ENCODE measurements at regions not wholly inside any gene's neighbourhood (a gene's known extent, or its start where the extent isn't known, plus 50 kb on each side); places are given as distances from the start of the nearest gene placed in this dataset.

GRCh38 chr5:158465086-158465972, 606.4 kb upstream of the CLINT1 start:
- Histone ChIP-seq H4K20me1 (ENCODE audit: control insufficient read depth, insufficient read depth) (no peaks in the 10 kb centered on the region), H3K9me3 (replicated peaks; ENCODE audit: control insufficient read depth, insufficient read depth, low read length) (no peaks in the 10 kb centered on the region), H3K4me2 (ENCODE audit: control insufficient read depth, insufficient read depth) (no peak overlapping the region), H3K36me3 (ENCODE audit: control insufficient read depth in 2 of 2, insufficient read depth in 2 of 2, low read length in 1 of 2) (no peaks in the 10 kb centered on the region), H3K79me2 (ENCODE audit: control insufficient read depth, insufficient read depth, low read length) (no peaks in the 10 kb centered on the region), H3K9ac (ENCODE audit: control insufficient read depth, insufficient read depth, low read length) (no peak overlapping the region), H3K4me3 (no peak overlapping the region), H3K27ac (ENCODE audit: control insufficient read depth, insufficient read depth) (no peak overlapping the region), H3K4me1 (ENCODE audit: control insufficient read depth, insufficient read depth, low read length) (no peaks in the 10 kb centered on the region), H2AFZ (ENCODE audit: control insufficient read depth, low read depth, low read length) (no peak overlapping the region), H3K27me3 (replicated peaks in 1 of 2; ENCODE audit: control insufficient read depth in 2 of 2, insufficient read depth in 2 of 2, low read length in 1 of 2) (no peaks in the 10 kb centered on the region)
- POLR2A ChIA-PET: no interaction called here
- SMC1A ChIA-PET (ENCODE audit: uncharacterized antibody, unreplicated experiment): interaction anchor here (1.1 kb wide), 2 partner anchors 13 to 137 kb away, joined by 3 read pairs; no protein-coding TSS in a partner anchor
- WGBS (ENCODE audit: insufficient coverage, insufficient replicate concordance, low lambda C conversion rate, missing lambda C conversion rate): 70% methylated on average over 6 of the region's 6 CpGs
- TF ChIP-seq ZNF687 (IDR thresholded peaks at IDR 0.05): no peak
- no peak for TF ChIP-seq HDAC6 (IDR thresholded peaks at IDR 0.05; ENCODE audit: unreplicated experiment)
- no peak for TF ChIP-seq CBX3 (IDR thresholded peaks at IDR 0.05; ENCODE audit: borderline replicate concordance, low read depth)
- no peak for TF ChIP-seq MTA3 (IDR thresholded peaks at IDR 0.05; ENCODE audit: borderline replicate concordance, low read length)
- no peak for TF ChIP-seq SIN3A (IDR thresholded peaks at IDR 0.05; ENCODE audit: low read depth, low read length)
- no peak for TF ChIP-seq JUND (IDR thresholded peaks at IDR 0.05; ENCODE audit: low read depth, low read length)
- no peak for TF ChIP-seq NFIC (IDR thresholded peaks at IDR 0.05; ENCODE audit: low read depth, low read length)
- no peak for TF ChIP-seq SP1 (IDR thresholded peaks at IDR 0.05; ENCODE audit: low read depth, low read length)
- no peak for TF ChIP-seq CHD4 (IDR thresholded peaks at IDR 0.05)
- TF ChIP-seq, protein P1, sequence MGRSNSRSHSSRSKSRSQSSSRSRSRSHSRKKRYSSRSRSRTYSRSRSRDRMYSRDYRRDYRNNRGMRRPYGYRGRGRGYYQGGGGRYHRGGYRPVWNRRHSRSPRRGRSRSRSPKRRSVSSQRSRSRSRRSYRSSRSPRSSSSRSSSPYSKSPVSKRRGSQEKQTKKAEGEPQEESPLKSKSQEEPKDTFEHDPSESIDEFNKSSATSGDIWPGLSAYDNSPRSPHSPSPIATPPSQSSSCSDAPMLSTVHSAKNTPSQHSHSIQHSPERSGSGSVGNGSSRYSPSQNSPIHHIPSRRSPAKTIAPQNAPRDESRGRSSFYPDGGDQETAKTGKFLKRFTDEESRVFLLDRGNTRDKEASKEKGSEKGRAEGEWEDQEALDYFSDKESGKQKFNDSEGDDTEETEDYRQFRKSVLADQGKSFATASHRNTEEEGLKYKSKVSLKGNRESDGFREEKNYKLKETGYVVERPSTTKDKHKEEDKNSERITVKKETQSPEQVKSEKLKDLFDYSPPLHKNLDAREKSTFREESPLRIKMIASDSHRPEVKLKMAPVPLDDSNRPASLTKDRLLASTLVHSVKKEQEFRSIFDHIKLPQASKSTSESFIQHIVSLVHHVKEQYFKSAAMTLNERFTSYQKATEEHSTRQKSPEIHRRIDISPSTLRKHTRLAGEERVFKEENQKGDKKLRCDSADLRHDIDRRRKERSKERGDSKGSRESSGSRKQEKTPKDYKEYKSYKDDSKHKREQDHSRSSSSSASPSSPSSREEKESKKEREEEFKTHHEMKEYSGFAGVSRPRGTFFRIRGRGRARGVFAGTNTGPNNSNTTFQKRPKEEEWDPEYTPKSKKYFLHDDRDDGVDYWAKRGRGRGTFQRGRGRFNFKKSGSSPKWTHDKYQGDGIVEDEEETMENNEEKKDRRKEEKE (IDR thresholded peaks at IDR 0.05): no peak
- no peak for TF ChIP-seq SMC3 (IDR thresholded peaks at IDR 0.05; ENCODE audit: borderline replicate concordance, low read length)
- no peak for TF ChIP-seq SRF (IDR thresholded peaks at IDR 0.05; ENCODE audit: low read depth in 2 of 2, low read length in 2 of 2)
- no peak for TF ChIP-seq RBBP5 (conservative IDR thresholded peaks at IDR 0.05)
- no peak for TF ChIP-seq NFXL1 (IDR thresholded peaks at IDR 0.05; ENCODE audit: borderline replicate concordance)
- intact Hi-C loops (cut with micrococcal nuclease; ENCODE audit: unreplicated experiment): no loop called here
- FAIRE-seq: no peak
- DNase-seq (ENCODE audit: low read depth, low spot score): no peak
- CTCF ChIA-PET: interaction anchor here (1.0 kb wide), 1 partner anchor 171 kb away, joined by 3 read pairs; no protein-coding TSS in a partner anchor
- ATAC-seq: no peak
- no TSS peak for BruUV-seq (replicated peaks)
- in situ Hi-C loops (cut with MboI): no loop called here
- RAD21 ChIA-PET (ENCODE audit: unreplicated experiment): interaction anchor here (0.8 kb wide), 1 partner anchor 54 kb away, joined by 3 read pairs; no protein-coding TSS in a partner anchor
